ENCODE measurements at regions not wholly inside any gene's neighbourhood (a gene's known extent, or its start where the extent isn't known, plus 50 kb on each side); places are given as distances from the start of the nearest gene placed in this dataset.

GRCh38 chr19:28898249-28898648 lies 314.7 kb downstream of the UQCRFS1 start:
- 66 to 82% (median 68%) methylated on average over 5 of the region's 5 CpGs for WGBS, 5 donors
- Histone ChIP-seq H3K36me3 (no peaks in the 10 kb centered on the region), H3K27me3 (replicated peaks in 1 of 7) (no peaks in the 10 kb centered on the region), H3K4me3 (no peak overlapping the region), H3K27ac (no peak overlapping the region), H3K4me1 (no peaks in the 10 kb centered on the region), H3K9me3 (no peaks in the 10 kb centered on the region)
- no peak for TF ChIP-seq POLR2A (IDR thresholded peaks at IDR 0.05)
- no peak for TF ChIP-seq POLR2AphosphoS5 (IDR thresholded peaks at IDR 0.05)
- no peak for TF ChIP-seq CTCF (IDR thresholded peaks at IDR 0.05 in 8 of 11, conservative IDR thresholded peaks at IDR 0.05 in 3 of 11)
- peak; percentile 11 for DNase-seq
- intact Hi-C loops (cut with DNase I; ENCODE audit: low total_unique reads): no loop called here

- Histone ChIP-seq H3K27me3 (replicated peaks in 1 of 7) (peaks cover 0 to 32% (median 0%) of the 10 kb centered on the region in 7 donors), H3K36me3 (no peaks in the 10 kb centered on the region), H3K27ac (no peak overlapping the region), H3K4me1 (no peaks in the 10 kb centered on the region), H3K9me3 (no peaks in the 10 kb centered on the region), H3K4me3 (no peak overlapping the region)
- DNase-seq: no peak
- 70 to 83% (median 75%) methylated on average over 14 of the region's 14 CpGs for whole genome bisulfite sequencing, 5 donors
- intact Hi-C loops (cut with DNase I; ENCODE audit: low total_unique reads): no loop called here
- TF ChIP-seq POLR2A (IDR thresholded peaks at IDR 0.05) (no peak), POLR2AphosphoS5 (IDR thresholded peaks at IDR 0.05) (no peak), CTCF (IDR thresholded peaks at IDR 0.05 in 8 of 11, conservative IDR thresholded peaks at IDR 0.05 in 3 of 11) (no peak)
Observed at GRCh38 chr19:28889941-28890670, 322.8 kb downstream of the UQCRFS1 start.

- no peak for DNase-seq
- Histone ChIP-seq H3K36me3 (no peaks in the 10 kb centered on the region), H3K4me3 (no peak overlapping the region), H3K27me3 (replicated peaks in 1 of 7) (peaks cover 0 to 49% (median 0%) of the 10 kb centered on the region in 7 donors), H3K27ac (no peak overlapping the region), H3K9me3 (no peaks in the 10 kb centered on the region), H3K4me1 (no peaks in the 10 kb centered on the region)
- intact Hi-C loops (cut with DNase I; ENCODE audit: low total_unique reads): no loop called here
- TF ChIP-seq POLR2A (IDR thresholded peaks at IDR 0.05) (no peak), CTCF (IDR thresholded peaks at IDR 0.05 in 8 of 11, conservative IDR thresholded peaks at IDR 0.05 in 3 of 11) (no peak), POLR2AphosphoS5 (IDR thresholded peaks at IDR 0.05) (no peak)
- 58 to 83% (median 74%) methylated on average over 8 to 14 of the region's 14 CpGs for WGBS, 5 donors
Observed at GRCh38 chr19:28887920-28888618, 324.9 kb downstream of the UQCRFS1 start.

- Histone ChIP-seq H3K36me3 (no peaks in the 10 kb centered on the region), H3K27me3 (replicated peaks in 1 of 7) (peaks cover 0 to 63% (median 0%) of the 10 kb centered on the region in 7 donors), H3K9me3 (no peaks in the 10 kb centered on the region), H3K27ac (no peak overlapping the region), H3K4me3 (no peak overlapping the region), H3K4me1 (no peaks in the 10 kb centered on the region)
- DNase-seq: no peak
- intact Hi-C loops (cut with DNase I; ENCODE audit: low total_unique reads): no loop called here
- TF ChIP-seq POLR2AphosphoS5 (IDR thresholded peaks at IDR 0.05) (no peak), CTCF (IDR thresholded peaks at IDR 0.05 in 8 of 11, conservative IDR thresholded peaks at IDR 0.05 in 3 of 11) (no peak), POLR2A (IDR thresholded peaks at IDR 0.05) (no peak)
- 21 to 31% (median 29%) methylated on average over 3 of the region's 3 CpGs for WGBS, 5 donors
Observed at GRCh38 chr19:28886708-28887107, 326.2 kb downstream of the UQCRFS1 start.

Data from spleen (tissue), 11 donors.